Activated CD8-positive, alpha-beta T cell treated with anti-CD3 and anti-CD28 coated beads for 36 hours (primary cell): ENCODE measurements at regions not wholly inside any gene's neighbourhood (a gene's known extent, or its start where the extent isn't known, plus 50 kb on each side); places are given as distances from the start of the nearest gene placed in this dataset.

ENCODE experiments used
- ATAC-seq: fragments of 200-7000 bp; cut with Tn5 transposase; one replicate; pipeline ENCODE4 v1.10.0; 2021; ENCODE audit warnings: mild to moderate bottlenecking, moderate library complexity
- CTCF ChIA-PET: fragments of 350-600 bp; sonication (Branson Sonifier 250); formaldehyde crosslinking; loops from one replicate; lab custom pipeline; 2021; ENCODE audit warnings: antibody characterized with exemption; lab: Charles Lee
- POLR2A ChIA-PET: fragments of 350-600 bp; sonication (Branson Sonifier 250); formaldehyde crosslinking; loops from one replicate; lab custom pipeline; 2021; ENCODE audit warnings: antibody characterized with exemption; lab: Charles Lee
- DNase-seq: peaks from one replicate; pipeline ENCODE4 v3.0.0-alpha.2; 2020
- H3K27ac Mint-ChIP-seq: one replicate; pipeline ENCODE4 v1.8.0; 2021; ENCODE audit warnings: mild to moderate bottlenecking, mixed read lengths
- H3K27me3 Mint-ChIP-seq: one replicate; pipeline ENCODE4 v1.8.0; 2021; ENCODE audit warnings: mixed read lengths
- H3K36me3 Mint-ChIP-seq: one replicate; pipeline ENCODE4 v1.8.0; 2021; ENCODE audit warnings: low read depth, mixed read lengths
- H3K4me1 Mint-ChIP-seq: one replicate; pipeline ENCODE4 v1.8.0; 2021; ENCODE audit warnings: low read depth, mixed read lengths
- H3K4me3 Mint-ChIP-seq: one replicate; pipeline ENCODE4 v1.8.0; 2021; ENCODE audit warnings: mild to moderate bottlenecking, moderate library complexity, mixed read lengths
- H3K9me3 Mint-ChIP-seq: one replicate; pipeline ENCODE4 v1.8.0; 2021; ENCODE audit warnings: mixed read lengths
- CTCF ChIP-seq: fragments of 200-600 bp; IDR thresholded peaks from one replicate; pipeline ENCODE4 v1.8.0; 2022; ENCODE audit warnings: antibody characterized with exemption, mild to moderate bottlenecking
- intact Hi-C: fragments of 100-400 bp; cut with micrococcal nuclease; formaldehyde crosslinking; loops from one replicate; pipeline ENCODE4 v1.10.0; 2022

GRCh38 chr3:29169451-29169850 is 111.4 kb upstream of the RBMS3 start:
- ATAC-seq: no peak
- H3K4me1 Mint-ChIP-seq: peaks cover 16% of the 10 kb centered on the region
- no peaks in the 10 kb centered on the region for H3K9me3 Mint-ChIP-seq
- TF ChIP-seq CTCF: no peak
- no peak overlapping the region for H3K4me3 Mint-ChIP-seq
- no peaks in the 10 kb centered on the region for H3K27me3 Mint-ChIP-seq
- no peak overlapping the region for H3K27ac Mint-ChIP-seq
- peaks cover 5% of the 10 kb centered on the region for H3K36me3 Mint-ChIP-seq
- intact Hi-C loops: no loop called here
- no peak for DNase-seq
- ChIA-PET CTCF (interaction anchor here (1.0 kb wide), 1 partner anchor 501 kb away, joined by 3 read pairs; no protein-coding TSS in a partner anchor), POLR2A (no interaction called here)

- intact Hi-C loops: no loop called here
- H3K36me3 Mint-ChIP-seq: peaks cover 5% of the 10 kb centered on the region
- ChIA-PET POLR2A (interaction anchor here (0.5 kb wide), 1 partner anchor 85 kb away, joined by 3 read pairs; no protein-coding TSS in a partner anchor), CTCF (interaction anchor here (1.3 kb wide), 1 partner anchor 15 kb away, joined by 3 read pairs; no protein-coding TSS in a partner anchor)
- no peaks in the 10 kb centered on the region for H3K9me3 Mint-ChIP-seq
- no peak for TF ChIP-seq CTCF
- peaks cover 16% of the 10 kb centered on the region for H3K4me1 Mint-ChIP-seq
- H3K27ac Mint-ChIP-seq: peak overlapping the region; percentile 85
- DNase-seq: peak; percentile 6
- H3K4me3 Mint-ChIP-seq: no peak overlapping the region
- no peaks in the 10 kb centered on the region for H3K27me3 Mint-ChIP-seq
- ATAC-seq: peak; percentile 58
These were observed 109.6 kb upstream of the RBMS3 start for GRCh38 chr3:29171043-29171990.

- intact Hi-C loops: no loop called here
These were observed 104.4 kb upstream of the RBMS3 start for GRCh38 chr3:29176501-29176900.

GRCh38 chr3:29178809-29179793 is 101.8 kb upstream of the RBMS3 start:
- no peaks in the 10 kb centered on the region for H3K9me3 Mint-ChIP-seq
- TF ChIP-seq CTCF: no peak
- CTCF ChIA-PET: no interaction called here
- no peak for DNase-seq
- no peaks in the 10 kb centered on the region for H3K36me3 Mint-ChIP-seq
- H3K27ac Mint-ChIP-seq: no peak overlapping the region
- intact Hi-C loops: no loop called here
- H3K4me3 Mint-ChIP-seq: no peak overlapping the region
- POLR2A ChIA-PET: no interaction called here
- peaks cover 8% of the 10 kb centered on the region for H3K4me1 Mint-ChIP-seq
- H3K27me3 Mint-ChIP-seq: no peaks in the 10 kb centered on the region
- no peak for ATAC-seq

More at GRCh38 chr3:29176501-29176900, 104.4 kb upstream of the RBMS3 start:
- H3K36me3 Mint-ChIP-seq: peaks cover 5% of the 10 kb centered on the region
- H3K9me3 Mint-ChIP-seq: no peaks in the 10 kb centered on the region
- DNase-seq: no peak
- no peak for ATAC-seq
- ChIA-PET CTCF (interaction anchor here (1.0 kb wide), 1 partner anchor 10 kb away, joined by 4 read pairs; no protein-coding TSS in a partner anchor), POLR2A (no interaction called here)
- no peak for TF ChIP-seq CTCF
- H3K4me1 Mint-ChIP-seq: peaks cover 13% of the 10 kb centered on the region
- H3K27ac Mint-ChIP-seq: no peak overlapping the region
- H3K4me3 Mint-ChIP-seq: no peak overlapping the region
- H3K27me3 Mint-ChIP-seq: no peaks in the 10 kb centered on the region
